ENCODE measurements at regions not wholly inside any gene's neighbourhood (a gene's known extent, or its start where the extent isn't known, plus 50 kb on each side); places are given as distances from the start of the nearest gene placed in this dataset.
A peak's percentile ranks its signal among the peaks of the same experiment; 100 is the strongest.

- peaks cover 24% of the 10 kb centered on the region for H3K4me1 ChIP-seq (ENCODE audit: control insufficient read depth, insufficient read depth, low read length)
- POLR2A ChIA-PET (ENCODE audit: unreplicated experiment) = no interaction called here
- H3K4me2 ChIP-seq (ENCODE audit: low read depth, low read length) = no peak overlapping the region
- peak overlapping the region; percentile 61; the same call in 2 of the 3 replicates for H2BK15ac ChIP-seq (ENCODE audit: low read depth, low read length)
- H3K9me3 ChIP-seq (ENCODE audit: control insufficient read depth, insufficient read depth, low read length) = no peaks in the 10 kb centered on the region
- H4K5ac ChIP-seq (ENCODE audit: low read depth, low read length) = 0 out of 2 replicates have a peak overlapping the region, but pooled peaks have one; percentile 1
- no peak for TF ChIP-seq RFX5 (IDR thresholded peaks at IDR 0.05; ENCODE audit: low read depth, low read length)
- no peak for TF ChIP-seq NFE2L2 (IDR thresholded peaks at IDR 0.05; ENCODE audit: low read depth, low read length)
- peak overlapping the region; percentile 76 for H4K91ac ChIP-seq (ENCODE audit: insufficient read depth, low read depth, low read length)
- peak overlapping the region; percentile 67 for H3K4ac ChIP-seq (ENCODE audit: low read depth, low read length)
- H3K14ac ChIP-seq (replicated peaks; ENCODE audit: low read depth, low read length) = peak overlapping the region; percentile 45; the same call in 1 of the 2 replicates
- H3K23ac ChIP-seq (ENCODE audit: low read depth, low read length) = no peak overlapping the region
- peak overlapping the region; percentile 83 for H2AK5ac ChIP-seq (ENCODE audit: low read depth, low read length)
- peak overlapping the region; percentile 56 for H2BK5ac ChIP-seq (ENCODE audit: low read depth, low read length, poor library complexity, severe bottlenecking)
- H3K36me3 ChIP-seq (ENCODE audit: control insufficient read depth, insufficient read depth, low read length) = peaks cover 27% of the 10 kb centered on the region
- peaks cover 14% of the 10 kb centered on the region; the same call in 1 of the 2 replicates for H3K9me1 ChIP-seq (ENCODE audit: insufficient read depth, low read length)
- intact Hi-C loops (cut with micrococcal nuclease) (loop anchor here (10.0 kb wide), 1 partner anchor 162 kb away; no protein-coding TSS in a partner anchor), in situ Hi-C loops (cut with MboI; ENCODE audit: low sequenced_read_pairs) (no loop called here), dilution Hi-C loops (cut with HindIII; ENCODE audit: low sequenced_read_pairs, unreplicated experiment) (no loop called here)
- H2BK20ac ChIP-seq (ENCODE audit: low read depth, low read length) = peak overlapping the region; percentile 46; the same call in 1 of the 2 replicates
- H3K9ac ChIP-seq (ENCODE audit: low read depth, low read length) = no peak overlapping the region
- BruUV-seq (replicated peaks) = no TSS peak
- peak overlapping the region; percentile 80 for H2BK120ac ChIP-seq (ENCODE audit: low read depth, low read length)
- 58% methylated on average over 4 of the region's 16 CpGs; no CpG with 5 or more reads in 1 of the 2 experiments for WGBS, 2 experiments (ENCODE audit: extremely low coverage in 2 of 2, insufficient read length in 1 of 2)
- peak overlapping the region; percentile 32 to 56 for H4K8ac ChIP-seq (ENCODE audit: low read depth in 2 of 2, low read length in 2 of 2)
- CTCF ChIA-PET = no interaction called here
- H3K27ac ChIP-seq (ENCODE audit: insufficient read depth, low read length) = peak overlapping the region; percentile 6
- no peak overlapping the region for H3K56ac ChIP-seq (ENCODE audit: extremely low read depth, insufficient read depth, low read length)
- no peak overlapping the region for H3K4me3 ChIP-seq (ENCODE audit: insufficient read depth, low read depth, low read length)
- peaks cover 21% of the 10 kb centered on the region for H4K20me1 ChIP-seq (ENCODE audit: insufficient read depth, low read length)
- peak; percentile 2 for ATAC-seq (ENCODE audit: low read depth)
- peak overlapping the region; percentile 74 for H2AK9ac ChIP-seq (replicated peaks; ENCODE audit: low read depth, low read length, poor library complexity)
- H3K18ac ChIP-seq (ENCODE audit: low read depth, low read length) = peak overlapping the region; percentile 2; the same call in 1 of the 2 replicates
- peak; percentile 30 for DNase-seq
- peaks cover 0 to 15% of the 10 kb centered on the region in 2 experiments; a peak in 1 of 4 replicates for H3K79me1 ChIP-seq (ENCODE audit: low read depth in 1 of 2, low read length in 2 of 2)
- H3K27me3 ChIP-seq (ENCODE audit: control insufficient read depth, insufficient read depth, low read length) = no peaks in the 10 kb centered on the region; the same call in 1 of the 2 replicates
- H2AFZ ChIP-seq (replicated peaks; ENCODE audit: low read length, poor library complexity) = peak overlapping the region; percentile 67
Observed at GRCh38 chr14:101072531-101072930, 169.0 kb upstream of the RTL1 start.
